OCI-LY1 (cell line): ENCODE measurements at regions not wholly inside any gene's neighbourhood (a gene's known extent, or its start where the extent isn't known, plus 50 kb on each side); places are given as distances from the start of the nearest gene placed in this dataset.

Experiments
- CTCF ChIP-seq: fragments of 200-600 bp; sonication (generic), shearing (Covaris generic); IDR thresholded peaks from 2 replicates; pipeline ENCODE4 v1.5.1; 2017; ENCODE audit warnings: mild to moderate bottlenecking, antibody characterized with exemption, low read length, moderate library complexity, mixed read lengths
- EZH2 ChIP-seq: fragments of 200-600 bp; sonication (generic), shearing (Covaris generic); IDR thresholded peaks from 2 replicates; pipeline ENCODE4 v1.8.0; 2017; ENCODE audit warnings: borderline replicate concordance, mixed run types, mild to moderate bottlenecking, antibody characterized with exemption, low read length, moderate library complexity, mixed read lengths

- TF ChIP-seq EZH2: no peak
- TF ChIP-seq CTCF: no peak
These were observed 562.7 kb downstream of the TLE4 start for GRCh38 chr9:80134487-80134886.
